ENCODE measurements at regions not wholly inside any gene's neighbourhood (a gene's known extent, or its start where the extent isn't known, plus 50 kb on each side); places are given as distances from the start of the nearest gene placed in this dataset.
A peak's percentile ranks its signal among the peaks of the same experiment; 100 is the strongest.
"Not testable (repeated sequence)": the region's sequence is repeated elsewhere in the genome, so short reads cannot be mapped to it uniquely, and the experiment has no call there.

GRCh38 chr4:164087733-164088132, 593.2 kb downstream of the TMA16 start:
- no peaks in the 10 kb centered on the region for H3K9me3 ChIP-seq (ENCODE audit: control insufficient read depth, low read length)
- no peaks in the 10 kb centered on the region for H3K27me3 ChIP-seq (replicated peaks; ENCODE audit: control insufficient read depth, insufficient read depth, low read length)
- no peak overlapping the region for H3K9ac ChIP-seq (ENCODE audit: low read length)
- H3K36me3 ChIP-seq (ENCODE audit: control insufficient read depth, insufficient read depth, low read length, severe bottlenecking): no peaks in the 10 kb centered on the region
- no peaks in the 10 kb centered on the region for H3K4me1 ChIP-seq (ENCODE audit: control insufficient read depth, insufficient read depth, low read length)
- H3K4me3 ChIP-seq (ENCODE audit: low read length): no peak overlapping the region
- DNase-seq (ENCODE audit: low read depth): no peak

- Histone ChIP-seq H3K9me3 (ENCODE audit: control insufficient read depth, low read length) (no peaks in the 10 kb centered on the region), H3K9ac (ENCODE audit: low read length) (no peak overlapping the region), H3K4me1 (ENCODE audit: control insufficient read depth, insufficient read depth, low read length) (no peaks in the 10 kb centered on the region), H3K36me3 (ENCODE audit: control insufficient read depth, insufficient read depth, low read length, severe bottlenecking) (no peaks in the 10 kb centered on the region), H3K27me3 (replicated peaks; ENCODE audit: control insufficient read depth, insufficient read depth, low read length) (no peaks in the 10 kb centered on the region), H3K4me3 (ENCODE audit: low read length) (no peak overlapping the region)
- DNase-seq (ENCODE audit: low read depth): no peak
Measured at GRCh38 chr4:164095313-164096110, 601.0 kb downstream of the TMA16 start.

DNA sequence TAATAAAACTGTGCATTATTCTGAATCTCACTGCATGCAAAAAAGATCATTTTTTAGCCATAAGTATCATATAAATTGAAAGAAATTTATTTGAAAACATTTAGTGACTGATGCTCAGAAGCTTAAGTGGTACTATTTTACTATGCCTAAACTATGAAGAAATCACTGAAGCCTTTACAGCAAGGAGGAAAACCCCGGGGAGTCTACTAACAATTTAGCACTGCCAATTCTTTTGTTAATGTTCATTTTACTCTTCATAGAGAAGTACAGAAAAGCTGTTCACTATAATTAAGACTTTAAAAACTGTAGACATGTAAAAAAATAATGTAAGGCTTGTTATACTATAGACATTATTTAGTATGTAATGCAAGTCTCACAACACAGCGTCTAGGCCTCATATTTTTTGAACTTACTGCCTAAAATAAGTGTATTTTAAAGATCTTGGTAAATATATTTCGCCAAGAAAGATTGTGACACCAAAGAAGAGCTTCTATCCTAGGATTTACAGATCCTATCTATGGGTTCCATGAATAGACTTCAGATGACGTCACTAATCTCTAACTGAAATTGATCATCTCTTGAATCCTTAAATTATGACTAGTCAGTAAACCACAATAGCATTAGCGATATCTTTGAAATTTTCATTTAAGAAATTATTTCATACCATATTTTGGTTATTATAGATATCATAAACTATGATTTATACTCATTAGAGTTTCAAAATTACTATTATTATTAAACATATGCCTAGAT, 602.5 kb downstream of the TMA16 start:
- Histone ChIP-seq H3K36me3 (ENCODE audit: control insufficient read depth, insufficient read depth, low read length, severe bottlenecking) (no peaks in the 10 kb centered on the region), H3K9me3 (ENCODE audit: control insufficient read depth, low read length) (no peaks in the 10 kb centered on the region), H3K27me3 (replicated peaks; ENCODE audit: control insufficient read depth, insufficient read depth, low read length) (no peaks in the 10 kb centered on the region), H3K4me1 (ENCODE audit: control insufficient read depth, insufficient read depth, low read length) (no peaks in the 10 kb centered on the region), H3K9ac (ENCODE audit: low read length) (no peak overlapping the region), H3K4me3 (ENCODE audit: low read length) (no peak overlapping the region)
- DNase-seq (ENCODE audit: low read depth): no peak

DNA sequence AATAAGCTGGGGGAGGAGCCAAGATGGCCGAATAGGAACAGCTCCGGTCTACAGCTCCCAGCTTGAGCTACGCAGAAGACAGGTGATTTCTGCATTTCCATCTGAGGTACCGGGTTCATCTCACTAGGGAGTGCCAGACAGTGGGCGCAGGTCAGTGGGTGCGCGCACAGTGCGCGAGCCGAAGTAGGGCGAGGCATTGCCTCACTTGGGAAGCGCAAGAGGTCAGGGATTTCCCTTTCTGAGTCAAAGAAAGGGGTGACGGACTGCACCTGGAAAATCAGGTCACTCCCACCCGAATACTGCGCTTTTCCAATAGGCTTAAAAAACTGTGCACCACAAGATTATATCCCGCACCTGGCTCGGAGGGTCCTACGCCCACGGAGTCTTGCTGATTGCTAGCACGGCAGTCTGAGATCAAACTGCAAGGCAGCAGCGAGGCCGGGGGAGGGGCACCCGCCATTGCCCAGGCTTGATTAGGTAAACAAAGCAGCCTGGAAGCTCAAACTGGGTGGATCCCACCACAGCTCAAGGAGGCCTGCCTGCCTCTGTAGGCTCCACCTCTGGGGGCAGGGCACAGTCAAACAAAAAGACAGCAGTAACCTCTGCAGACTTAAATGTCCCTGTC, 606.4 kb downstream of the TMA16 start:
- not testable (repeated sequence) for H3K4me3 ChIP-seq (ENCODE audit: low read length); DNase-seq (ENCODE audit: low read depth); H3K9me3 ChIP-seq (ENCODE audit: control insufficient read depth, low read length); H3K27me3 ChIP-seq (replicated peaks; ENCODE audit: control insufficient read depth, insufficient read depth, low read length); H3K36me3 ChIP-seq (ENCODE audit: control insufficient read depth, insufficient read depth, low read length, severe bottlenecking); H3K4me1 ChIP-seq (ENCODE audit: control insufficient read depth, insufficient read depth, low read length); H3K9ac ChIP-seq (ENCODE audit: low read length)

- Histone ChIP-seq H3K4me3 (ENCODE audit: low read length) (no peak overlapping the region), H3K9me3 (ENCODE audit: control insufficient read depth, low read length) (no peaks in the 10 kb centered on the region), H3K27me3 (replicated peaks; ENCODE audit: control insufficient read depth, insufficient read depth, low read length) (no peaks in the 10 kb centered on the region), H3K4me1 (ENCODE audit: control insufficient read depth, insufficient read depth, low read length) (no peaks in the 10 kb centered on the region), H3K36me3 (ENCODE audit: control insufficient read depth, insufficient read depth, low read length, severe bottlenecking) (no peaks in the 10 kb centered on the region), H3K9ac (ENCODE audit: low read length) (no peak overlapping the region)
- no peak for DNase-seq (ENCODE audit: low read depth)
Measured at GRCh38 chr4:164108971-164109370, 614.5 kb downstream of the TMA16 start.

- H3K9me3 ChIP-seq (ENCODE audit: control insufficient read depth, low read length): no peaks in the 10 kb centered on the region
- H3K36me3 ChIP-seq (ENCODE audit: control insufficient read depth, insufficient read depth, low read length, severe bottlenecking): no peaks in the 10 kb centered on the region
- no peak overlapping the region for H3K4me3 ChIP-seq (ENCODE audit: low read length)
- H3K27me3 ChIP-seq (replicated peaks; ENCODE audit: control insufficient read depth, insufficient read depth, low read length): no peaks in the 10 kb centered on the region
- H3K4me1 ChIP-seq (ENCODE audit: control insufficient read depth, insufficient read depth, low read length): no peaks in the 10 kb centered on the region
- DNase-seq (ENCODE audit: low read depth): no peak
- no peak overlapping the region for H3K9ac ChIP-seq (ENCODE audit: low read length)
Measured at GRCh38 chr4:164109503-164109902, 615.0 kb downstream of the TMA16 start.

DNA sequence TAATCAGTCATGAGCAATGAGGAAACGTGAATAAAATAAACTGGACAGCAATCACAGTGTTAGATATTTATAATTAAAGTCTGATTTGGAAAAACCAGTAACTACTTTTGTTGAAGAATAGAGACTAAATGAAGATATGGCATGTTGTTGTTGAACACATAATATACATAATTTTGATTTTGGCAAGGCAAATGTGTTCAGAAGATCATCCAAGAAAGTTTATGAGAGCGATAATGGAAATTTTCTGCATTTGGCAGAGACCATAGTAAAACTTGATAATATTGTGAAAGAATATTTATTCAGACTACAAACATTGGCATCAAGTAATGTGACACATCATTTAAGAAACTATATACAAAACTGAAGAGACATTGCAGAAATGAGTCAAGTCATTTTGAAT, 620.7 kb downstream of the TMA16 start:
- no peaks in the 10 kb centered on the region for H3K27me3 ChIP-seq (replicated peaks; ENCODE audit: control insufficient read depth, insufficient read depth, low read length)
- no peak overlapping the region for H3K4me3 ChIP-seq (ENCODE audit: low read length)
- no peaks in the 10 kb centered on the region for H3K36me3 ChIP-seq (ENCODE audit: control insufficient read depth, insufficient read depth, low read length, severe bottlenecking)

GRCh38 chr4:164116286-164116685, 621.8 kb downstream of the TMA16 start:
- DNase-seq (ENCODE audit: low read depth): no peak
- Histone ChIP-seq H3K4me3 (ENCODE audit: low read length) (no peak overlapping the region), H3K4me1 (ENCODE audit: control insufficient read depth, insufficient read depth, low read length) (no peaks in the 10 kb centered on the region), H3K36me3 (ENCODE audit: control insufficient read depth, insufficient read depth, low read length, severe bottlenecking) (no peaks in the 10 kb centered on the region), H3K27me3 (replicated peaks; ENCODE audit: control insufficient read depth, insufficient read depth, low read length) (no peaks in the 10 kb centered on the region), H3K9ac (ENCODE audit: low read length) (no peak overlapping the region), H3K9me3 (ENCODE audit: control insufficient read depth, low read length) (no peaks in the 10 kb centered on the region)

More for the DNA sequence above, 620.7 kb downstream of the TMA16 start:
- no peak overlapping the region for H3K9ac ChIP-seq (ENCODE audit: low read length)
- H3K4me1 ChIP-seq (ENCODE audit: control insufficient read depth, insufficient read depth, low read length): no peaks in the 10 kb centered on the region
- no peaks in the 10 kb centered on the region for H3K9me3 ChIP-seq (ENCODE audit: control insufficient read depth, low read length)
- no peak for DNase-seq (ENCODE audit: low read depth)

DNA sequence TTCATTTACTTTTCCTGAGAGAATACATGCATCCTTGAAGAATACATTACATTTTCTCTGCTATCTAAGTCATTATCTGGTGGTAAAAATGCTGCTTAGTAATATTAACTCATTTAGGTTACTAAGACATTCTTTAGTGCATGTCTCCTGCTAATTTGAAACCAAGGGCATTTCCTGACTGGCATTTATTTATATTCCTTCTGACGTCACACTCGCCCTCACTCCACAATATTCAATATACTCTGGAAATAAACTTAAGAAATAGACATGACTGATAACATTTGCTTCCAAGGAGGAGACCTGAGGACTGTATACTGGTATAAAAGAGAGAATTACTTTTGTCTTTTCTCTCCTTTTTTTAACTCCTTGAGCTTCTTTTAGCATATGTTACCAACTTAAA, 619.5 kb upstream of the SMIM31 start:
- no peak overlapping the region for H3K9ac ChIP-seq (ENCODE audit: low read length)
- no peaks in the 10 kb centered on the region for H3K36me3 ChIP-seq (ENCODE audit: control insufficient read depth, insufficient read depth, low read length, severe bottlenecking)
- no peak overlapping the region for H3K4me3 ChIP-seq (ENCODE audit: low read length)
- DNase-seq (ENCODE audit: low read depth): no peak
- no peaks in the 10 kb centered on the region for H3K4me1 ChIP-seq (ENCODE audit: control insufficient read depth, insufficient read depth, low read length)
- no peaks in the 10 kb centered on the region for H3K27me3 ChIP-seq (replicated peaks; ENCODE audit: control insufficient read depth, insufficient read depth, low read length)
- no peaks in the 10 kb centered on the region for H3K9me3 ChIP-seq (ENCODE audit: control insufficient read depth, low read length)

GRCh38 chr4:164136180-164136616, 617.7 kb upstream of the SMIM31 start:
- peak; percentile 5 for DNase-seq (ENCODE audit: low read depth)
- Histone ChIP-seq H3K27me3 (replicated peaks; ENCODE audit: control insufficient read depth, insufficient read depth, low read length) (no peaks in the 10 kb centered on the region), H3K9ac (ENCODE audit: low read length) (no peak overlapping the region), H3K4me3 (ENCODE audit: low read length) (no peak overlapping the region), H3K4me1 (ENCODE audit: control insufficient read depth, insufficient read depth, low read length) (no peaks in the 10 kb centered on the region), H3K9me3 (ENCODE audit: control insufficient read depth, low read length) (no peaks in the 10 kb centered on the region), H3K36me3 (ENCODE audit: control insufficient read depth, insufficient read depth, low read length, severe bottlenecking) (no peaks in the 10 kb centered on the region)

DNA sequence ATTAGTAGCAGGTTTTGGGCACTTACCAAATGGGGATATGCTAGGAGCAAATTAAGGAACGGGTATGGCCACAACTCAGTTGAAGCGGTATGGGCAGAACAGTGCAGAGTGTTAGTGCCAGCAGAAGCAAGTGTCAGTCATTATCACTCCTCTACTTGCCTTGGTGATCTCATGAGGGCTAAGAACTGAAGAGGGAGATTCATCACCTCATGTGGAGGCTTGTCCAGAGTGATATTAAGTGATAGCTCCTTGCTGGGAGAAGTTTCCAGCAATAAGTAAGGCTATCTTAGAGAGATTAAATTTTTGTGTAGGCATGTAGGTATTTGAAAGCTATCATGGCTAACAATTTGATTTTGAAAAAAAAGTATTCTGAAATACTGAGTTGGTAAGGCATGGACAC, 615.4 kb upstream of the SMIM31 start:
- DNase-seq (ENCODE audit: low read depth): no peak
- Histone ChIP-seq H3K36me3 (ENCODE audit: control insufficient read depth, insufficient read depth, low read length, severe bottlenecking) (no peaks in the 10 kb centered on the region), H3K4me1 (ENCODE audit: control insufficient read depth, insufficient read depth, low read length) (no peaks in the 10 kb centered on the region), H3K9me3 (ENCODE audit: control insufficient read depth, low read length) (no peaks in the 10 kb centered on the region), H3K9ac (ENCODE audit: low read length) (no peak overlapping the region), H3K27me3 (replicated peaks; ENCODE audit: control insufficient read depth, insufficient read depth, low read length) (no peaks in the 10 kb centered on the region), H3K4me3 (ENCODE audit: low read length) (no peak overlapping the region)

All from adipocyte (in vitro differentiated cells).